Right lobe of liver (tissue), 6 donors: ENCODE measurements at regions not wholly inside any gene's neighbourhood (a gene's known extent, or its start where the extent isn't known, plus 50 kb on each side); places are given as distances from the start of the nearest gene placed in this dataset.

Experiments
- ATAC-seq, 4 donors: fragments of 200-7000 bp; cut with Tn5 transposase; one replicate each; pipeline ENCODE4 v1.9.1; 2020; ENCODE audit warnings: mild to moderate bottlenecking in 4 of 4, moderate library complexity in 4 of 4
- DNase-seq, 3 donors: peaks; one replicate each; pipeline ENCODE4 v3.0.0-alpha.2; 2020
- H3K27ac ChIP-seq, 3 donors: fragments of 200-600 bp; one replicate each; pipeline ENCODE4 v1.8.0; 2022
- H3K27me3 ChIP-seq, 2 donors: fragments of 200-600 bp; one replicate each; pipeline ENCODE4 v1.8.0; 2022
- H3K36me3 ChIP-seq, 4 donors: fragments of 200-600 bp; sonication (generic) in 1 of 4; one replicate each; pipeline versions ENCODE4 v1.5.1 to v1.8.0; 2017 to 2022; ENCODE audit warnings: control low read depth in 1 of 4
- H3K4me1 ChIP-seq, 4 donors: fragments of 200-600 bp; sonication (generic) in 1 of 4; one replicate each; pipeline versions ENCODE4 v1.5.1 to v1.8.0; 2017 to 2022; ENCODE audit warnings: control low read depth in 1 of 4
- H3K4me3 ChIP-seq, 3 donors: fragments of 200-600 bp; one replicate each; pipeline ENCODE4 v1.8.0; 2022
- H3K9me3 ChIP-seq, 4 donors: fragments of 200-600 bp; sonication (generic) in 1 of 4; one replicate each; pipeline versions ENCODE4 v1.5.1 to v1.8.0; 2017 to 2022; ENCODE audit warnings: control low read depth in 1 of 4
- POLR2A ChIP-seq: fragments of 450-650 bp; IDR thresholded peaks from one replicate; pipeline ENCODE4 v1.6.1; 2017; ENCODE audit warnings: antibody characterized with exemption, mild to moderate bottlenecking
- WGBS: methylation state at CpG from one replicate; pipeline ENCODE4 v1.1.6; 2018; ENCODE audit warnings: low coverage, low lambda C conversion rate; ENCODE audit not compliant: insufficient coverage; ENCODE audit errors: missing lambda C conversion rate; 5-methylcytosine and 5-hydroxymethylcytosine counted together
- intact Hi-C, 2 donors: fragments of 100-400 bp; cut with DNase I; formaldehyde crosslinking; loops; one replicate each; pipeline versions ENCODE4 v1.11.2 to v1.14.1; 2022
- TF ChIP-seq, protein P1 (sequence below), 4 donors: fragments of 200-600 bp in 3 of 4; fragments of 450-650 bp in 1 of 4; IDR thresholded peaks; one replicate each; pipeline versions ENCODE4 v1.5.1 to v1.8.0; 2016 to 2022; ENCODE audit warnings: antibody characterized with exemption in 4 of 4, mild to moderate bottlenecking in 2 of 4
- donor health status: DM: no; HTN: yes; CAD: no.
- donor health status: DM: no; HTN: no; CAD: no.
- donor health status: DM: no; HTN: no; CAD: no.
- donor health status: DM: no; HTN: yes; CAD: no.
- donor health status: DM: no; HTN: yes; CAD: no.

DNA sequence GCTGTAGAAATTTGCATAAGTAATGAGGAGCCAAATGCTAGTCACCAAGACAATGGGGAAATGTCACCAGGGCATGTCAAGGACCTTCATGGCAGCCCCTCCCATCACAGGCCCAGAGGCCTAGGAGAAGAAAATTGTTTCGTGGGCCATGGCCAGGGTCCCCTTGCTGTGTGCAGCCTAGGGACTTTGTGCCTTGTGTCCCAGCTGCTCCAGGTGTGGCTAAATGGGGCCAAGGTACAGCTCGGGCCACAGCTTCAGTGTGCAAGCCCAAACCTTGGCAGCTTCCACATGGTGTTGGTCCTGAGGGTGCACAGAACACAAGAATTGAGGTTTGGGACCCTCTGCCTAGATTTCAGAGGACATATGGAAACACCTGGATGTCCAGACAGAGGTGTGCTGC lies 208.8 kb upstream of the TBC1D5 start:
- TF ChIP-seq, protein P1, sequence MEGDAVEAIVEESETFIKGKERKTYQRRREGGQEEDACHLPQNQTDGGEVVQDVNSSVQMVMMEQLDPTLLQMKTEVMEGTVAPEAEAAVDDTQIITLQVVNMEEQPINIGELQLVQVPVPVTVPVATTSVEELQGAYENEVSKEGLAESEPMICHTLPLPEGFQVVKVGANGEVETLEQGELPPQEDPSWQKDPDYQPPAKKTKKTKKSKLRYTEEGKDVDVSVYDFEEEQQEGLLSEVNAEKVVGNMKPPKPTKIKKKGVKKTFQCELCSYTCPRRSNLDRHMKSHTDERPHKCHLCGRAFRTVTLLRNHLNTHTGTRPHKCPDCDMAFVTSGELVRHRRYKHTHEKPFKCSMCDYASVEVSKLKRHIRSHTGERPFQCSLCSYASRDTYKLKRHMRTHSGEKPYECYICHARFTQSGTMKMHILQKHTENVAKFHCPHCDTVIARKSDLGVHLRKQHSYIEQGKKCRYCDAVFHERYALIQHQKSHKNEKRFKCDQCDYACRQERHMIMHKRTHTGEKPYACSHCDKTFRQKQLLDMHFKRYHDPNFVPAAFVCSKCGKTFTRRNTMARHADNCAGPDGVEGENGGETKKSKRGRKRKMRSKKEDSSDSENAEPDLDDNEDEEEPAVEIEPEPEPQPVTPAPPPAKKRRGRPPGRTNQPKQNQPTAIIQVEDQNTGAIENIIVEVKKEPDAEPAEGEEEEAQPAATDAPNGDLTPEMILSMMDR (IDR thresholded peaks at IDR 0.05) = no peak
- no peak for TF ChIP-seq POLR2A
- no peaks in the 10 kb centered on the region for H3K9me3 ChIP-seq
- DNase-seq (no peak), ATAC-seq (no peak)
- intact Hi-C loops = no loop called here
- H3K4me1 ChIP-seq = no peaks in the 10 kb centered on the region
- no peaks in the 10 kb centered on the region for H3K36me3 ChIP-seq
- WGBS = no CpG with 5 or more reads among the region's 2 CpGs
- H3K27me3 ChIP-seq = no peaks in the 10 kb centered on the region
- H3K27ac ChIP-seq = no peak overlapping the region
- H3K4me3 ChIP-seq = no peak overlapping the region

DNA sequence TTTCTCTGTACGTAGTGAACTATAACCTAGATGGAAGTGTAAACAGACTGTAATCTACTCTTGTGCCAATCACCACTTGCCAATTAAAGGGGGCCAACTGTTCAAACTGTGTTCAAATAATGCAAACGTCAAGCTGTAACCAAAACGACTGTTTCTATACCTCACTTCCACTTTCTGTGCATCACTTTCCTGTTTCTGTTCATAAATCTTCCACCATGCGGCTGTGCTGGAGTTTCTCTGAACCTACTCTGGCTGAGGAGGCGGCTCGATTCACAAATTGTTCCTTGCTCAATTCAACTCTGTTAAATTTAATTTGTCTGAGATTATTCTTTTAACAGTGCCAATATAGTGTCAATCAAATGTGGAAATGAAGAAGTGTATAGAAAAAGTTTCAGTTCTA lies 206.7 kb upstream of the TBC1D5 start:
- Histone ChIP-seq H3K27me3 (no peaks in the 10 kb centered on the region), H3K27ac (no peak overlapping the region), H3K4me3 (no peak overlapping the region), H3K9me3 (no peaks in the 10 kb centered on the region), H3K4me1 (no peaks in the 10 kb centered on the region), H3K36me3 (no peaks in the 10 kb centered on the region)
- ATAC-seq (no peak), DNase-seq (no peak)
- WGBS = 28% methylated on average over 6 of the region's 6 CpGs
- no peak for TF ChIP-seq POLR2A
- TF ChIP-seq, protein P1 (IDR thresholded peaks at IDR 0.05) = no peak
- intact Hi-C loops = no loop called here

DNA sequence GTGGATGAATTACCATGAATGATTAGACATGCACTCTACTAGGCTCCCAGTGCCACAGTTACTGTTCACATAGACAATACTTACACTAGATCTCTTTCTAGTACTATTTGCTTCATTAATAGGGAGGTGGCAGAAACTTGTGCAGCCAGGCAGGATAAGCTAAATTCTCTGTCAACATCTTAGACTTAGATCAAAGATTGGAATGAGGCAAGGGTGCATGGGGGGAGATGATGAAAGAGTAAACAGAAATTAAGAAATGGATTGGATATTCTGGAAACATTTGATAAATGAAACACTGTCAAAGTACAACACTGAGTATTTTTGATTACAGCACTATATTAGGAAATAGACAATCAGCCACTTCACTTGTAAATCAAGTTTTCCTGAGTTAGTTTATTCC lies 205.4 kb upstream of the TBC1D5 start:
- Histone ChIP-seq H3K4me1 (no peaks in the 10 kb centered on the region), H3K9me3 (no peaks in the 10 kb centered on the region), H3K27me3 (no peaks in the 10 kb centered on the region), H3K36me3 (no peaks in the 10 kb centered on the region), H3K27ac (no peak overlapping the region), H3K4me3 (no peak overlapping the region)
- DNase-seq = no peak
- TF ChIP-seq, protein P1 (IDR thresholded peaks at IDR 0.05) = no peak
- no peak for TF ChIP-seq POLR2A
- intact Hi-C loops = no loop called here
- peak in 2 of 4 donors; percentile 16 to 24 for ATAC-seq

DNA sequence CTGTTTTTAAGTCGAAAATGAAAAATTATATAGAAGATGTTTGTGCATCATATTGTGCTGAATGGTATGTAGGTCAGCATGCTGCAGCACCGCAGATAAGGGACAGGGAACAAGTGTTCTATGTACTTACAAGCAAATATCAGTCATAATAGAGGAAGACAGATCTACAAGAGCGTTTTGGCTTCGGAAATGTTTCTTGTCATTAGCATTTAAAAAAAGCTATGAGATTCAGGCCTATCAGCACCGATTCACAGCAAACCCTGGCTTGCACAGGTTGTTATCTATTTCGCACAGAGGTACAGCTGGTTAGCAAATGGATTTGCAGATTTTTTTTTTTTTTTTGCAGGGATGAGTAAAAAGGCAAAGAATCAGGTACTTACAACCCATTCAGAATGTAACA lies 204.2 kb upstream of the TBC1D5 start:
- Histone ChIP-seq H3K4me3 (no peak overlapping the region), H3K27ac (no peak overlapping the region), H3K9me3 (no peaks in the 10 kb centered on the region), H3K27me3 (no peaks in the 10 kb centered on the region), H3K36me3 (no peaks in the 10 kb centered on the region), H3K4me1 (no peaks in the 10 kb centered on the region)
- 32% methylated on average over 6 of the region's 6 CpGs for WGBS
- intact Hi-C loops = no loop called here
- no peak for DNase-seq
- TF ChIP-seq, protein P1 (IDR thresholded peaks at IDR 0.05) = no peak
- no peak for TF ChIP-seq POLR2A
- no peak for ATAC-seq

DNA sequence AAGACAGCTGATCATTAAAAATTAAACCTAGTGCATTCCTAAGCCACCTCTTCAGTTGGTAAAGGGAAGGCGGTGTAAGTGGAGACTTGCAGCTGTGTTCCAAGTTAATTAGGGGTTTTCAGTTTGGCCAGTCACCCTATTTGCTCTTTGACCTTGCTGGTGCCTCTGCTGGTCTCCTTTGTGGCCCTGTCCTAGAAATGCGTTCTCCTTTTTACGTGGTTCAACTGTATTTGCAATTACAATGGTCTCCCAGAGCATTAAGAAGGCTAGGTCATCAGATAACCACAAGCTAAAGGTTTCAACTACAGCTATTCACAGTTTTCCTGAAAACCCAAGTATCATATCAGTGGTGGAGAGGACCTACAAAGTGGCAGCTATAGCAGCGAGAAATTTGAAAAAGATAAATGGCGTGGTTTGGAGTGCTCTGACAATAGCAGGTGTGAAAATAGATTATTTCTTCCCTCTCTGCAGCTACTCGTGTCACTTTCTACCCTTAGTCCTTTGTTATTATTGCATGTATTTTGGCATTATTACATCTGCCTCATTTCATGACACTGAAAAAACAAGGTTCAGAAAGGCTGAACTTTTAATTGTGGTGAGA lies 203.5 kb upstream of the TBC1D5 start:
- no peaks in the 10 kb centered on the region for H3K36me3 ChIP-seq
- H3K4me1 ChIP-seq = no peaks in the 10 kb centered on the region
- intact Hi-C loops = no loop called here
- no peak overlapping the region for H3K4me3 ChIP-seq
- TF ChIP-seq POLR2A = no peak
- TF ChIP-seq, protein P1 (IDR thresholded peaks at IDR 0.05) = no peak
- no peak for ATAC-seq
- 34% methylated on average over 6 of the region's 6 CpGs for WGBS
- H3K27me3 ChIP-seq = no peaks in the 10 kb centered on the region
- H3K27ac ChIP-seq = no peak overlapping the region
- DNase-seq = no peak
- no peaks in the 10 kb centered on the region for H3K9me3 ChIP-seq
